ENCODE measurements at regions not wholly inside any gene's neighbourhood (a gene's known extent, or its start where the extent isn't known, plus 50 kb on each side); places are given as distances from the start of the nearest gene placed in this dataset.

DNA sequence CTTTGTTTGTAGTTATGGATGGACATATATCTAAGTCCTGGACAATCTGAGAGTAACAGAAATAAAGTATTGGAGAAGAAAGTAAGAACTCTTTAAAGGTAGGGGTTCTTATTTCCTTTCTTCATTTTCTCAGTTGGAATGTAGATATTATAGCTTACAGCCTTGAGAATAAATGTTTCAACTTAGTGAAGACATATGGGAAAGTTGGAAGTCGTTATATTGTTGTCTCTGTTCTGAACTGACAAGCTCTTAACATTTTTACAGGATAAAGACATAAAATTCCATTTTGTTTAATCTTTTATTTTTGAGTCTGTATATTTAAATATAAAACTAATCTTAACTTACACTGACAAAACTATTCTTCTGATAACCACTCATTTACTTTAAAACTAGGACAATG lies 2187.5 kb upstream of the ACO1 start:
- TF ChIP-seq EP300 (IDR thresholded peaks at IDR 0.05): no peak
- TF ChIP-seq, protein P1, sequence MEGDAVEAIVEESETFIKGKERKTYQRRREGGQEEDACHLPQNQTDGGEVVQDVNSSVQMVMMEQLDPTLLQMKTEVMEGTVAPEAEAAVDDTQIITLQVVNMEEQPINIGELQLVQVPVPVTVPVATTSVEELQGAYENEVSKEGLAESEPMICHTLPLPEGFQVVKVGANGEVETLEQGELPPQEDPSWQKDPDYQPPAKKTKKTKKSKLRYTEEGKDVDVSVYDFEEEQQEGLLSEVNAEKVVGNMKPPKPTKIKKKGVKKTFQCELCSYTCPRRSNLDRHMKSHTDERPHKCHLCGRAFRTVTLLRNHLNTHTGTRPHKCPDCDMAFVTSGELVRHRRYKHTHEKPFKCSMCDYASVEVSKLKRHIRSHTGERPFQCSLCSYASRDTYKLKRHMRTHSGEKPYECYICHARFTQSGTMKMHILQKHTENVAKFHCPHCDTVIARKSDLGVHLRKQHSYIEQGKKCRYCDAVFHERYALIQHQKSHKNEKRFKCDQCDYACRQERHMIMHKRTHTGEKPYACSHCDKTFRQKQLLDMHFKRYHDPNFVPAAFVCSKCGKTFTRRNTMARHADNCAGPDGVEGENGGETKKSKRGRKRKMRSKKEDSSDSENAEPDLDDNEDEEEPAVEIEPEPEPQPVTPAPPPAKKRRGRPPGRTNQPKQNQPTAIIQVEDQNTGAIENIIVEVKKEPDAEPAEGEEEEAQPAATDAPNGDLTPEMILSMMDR (IDR thresholded peaks at IDR 0.05): no peak

Measured in ovary (tissue), 3 donors.